ENCODE measurements at regions not wholly inside any gene's neighbourhood (a gene's known extent, or its start where the extent isn't known, plus 50 kb on each side); places are given as distances from the start of the nearest gene placed in this dataset.
A peak's percentile ranks its signal among the peaks of the same experiment; 100 is the strongest.

DNA sequence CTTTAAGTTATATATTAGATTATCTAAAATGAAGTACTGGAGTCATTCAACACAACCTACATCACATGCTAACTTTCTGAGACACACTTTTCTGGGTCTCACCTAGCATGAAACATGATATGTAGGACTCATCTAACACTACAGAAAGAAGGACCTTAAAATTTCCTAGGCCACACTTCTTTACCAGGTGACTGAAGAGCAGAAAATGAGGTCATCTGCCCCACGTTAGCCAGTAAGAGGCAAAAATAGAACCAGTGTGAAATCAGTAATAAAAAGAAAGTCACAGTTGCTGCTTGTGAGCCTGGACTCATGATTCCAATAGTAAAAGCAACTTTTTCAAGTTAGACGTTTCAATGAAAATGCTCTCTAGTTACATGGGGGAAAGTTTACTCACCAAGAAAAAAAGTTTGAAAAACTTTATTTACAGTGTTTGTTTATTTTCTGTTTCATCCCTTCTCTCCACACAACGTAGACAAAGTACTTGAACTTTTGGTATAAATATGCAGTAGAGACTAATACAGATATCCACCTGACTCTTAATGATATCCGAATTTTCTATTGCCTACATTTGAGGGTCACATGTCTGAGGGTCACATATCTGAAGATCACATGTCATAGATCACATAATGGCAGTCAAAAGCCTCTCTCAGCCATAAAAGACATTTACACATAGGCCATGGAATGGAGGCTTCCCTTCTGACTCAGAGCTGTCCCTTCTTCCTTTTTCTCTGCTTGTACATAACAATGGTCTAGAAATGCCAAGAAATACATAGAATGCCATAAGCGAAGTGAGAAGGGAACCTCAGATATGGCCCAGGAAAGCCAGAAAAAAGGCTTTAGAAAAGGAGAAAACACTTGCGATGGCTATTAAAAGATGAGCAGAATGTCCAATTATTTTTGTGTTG lies 362.9 kb downstream of the ZEB2 start:
- H3K9ac ChIP-seq (ENCODE audit: low read depth, low read length): peak overlapping the region; percentile 13; the same call in 1 of the 2 replicates
- no peak overlapping the region for H3K27ac ChIP-seq (ENCODE audit: low read depth, low read length)
- no peaks in the 10 kb centered on the region for H3K36me3 ChIP-seq (ENCODE audit: insufficient read depth, low read length)
- H3K4me3 ChIP-seq (ENCODE audit: low read length): no peak overlapping the region
- H3K4me1 ChIP-seq (ENCODE audit: insufficient read depth, low read length): peaks cover 22% of the 10 kb centered on the region
- no peaks in the 10 kb centered on the region for H3K9me3 ChIP-seq (ENCODE audit: insufficient read depth, low read depth, low read length)
- H3K27me3 ChIP-seq (ENCODE audit: insufficient read depth, low read length): no peaks in the 10 kb centered on the region
- 87% methylated on average over 5 of the region's 6 CpGs for WGBS

GRCh38 chr2:144154205-144154604 lies 365.7 kb downstream of the ZEB2 start:
- H3K36me3 ChIP-seq (ENCODE audit: insufficient read depth, low read length): no peaks in the 10 kb centered on the region

GRCh38 chr2:144152817-144153271 lies 367.1 kb downstream of the ZEB2 start:
- Histone ChIP-seq H3K4me3 (ENCODE audit: low read length) (no peak overlapping the region), H3K36me3 (ENCODE audit: insufficient read depth, low read length) (no peaks in the 10 kb centered on the region), H3K27ac (ENCODE audit: low read depth, low read length) (no peak overlapping the region), H3K9ac (ENCODE audit: low read depth, low read length) (no peak overlapping the region), H3K9me3 (ENCODE audit: insufficient read depth, low read depth, low read length) (no peaks in the 10 kb centered on the region), H3K27me3 (ENCODE audit: insufficient read depth, low read length) (no peaks in the 10 kb centered on the region), H3K4me1 (ENCODE audit: insufficient read depth, low read length) (peaks cover 19% of the 10 kb centered on the region)
- 68% methylated on average over 4 of the region's 5 CpGs for WGBS

More at GRCh38 chr2:144154205-144154604, 365.7 kb downstream of the ZEB2 start:
- Histone ChIP-seq H3K27me3 (ENCODE audit: insufficient read depth, low read length) (no peaks in the 10 kb centered on the region), H3K9ac (ENCODE audit: low read depth, low read length) (no peak overlapping the region), H3K4me3 (ENCODE audit: low read length) (no peak overlapping the region), H3K27ac (ENCODE audit: low read depth, low read length) (no peak overlapping the region), H3K9me3 (ENCODE audit: insufficient read depth, low read depth, low read length) (no peaks in the 10 kb centered on the region), H3K4me1 (ENCODE audit: insufficient read depth, low read length) (peaks cover 22% of the 10 kb centered on the region)
- WGBS: 98% methylated on average over 2 of the region's 2 CpGs

GRCh38 chr2:144151851-144152250 lies 368.1 kb downstream of the ZEB2 start:
- H3K9ac ChIP-seq (ENCODE audit: low read depth, low read length): no peak overlapping the region
- H3K4me1 ChIP-seq (ENCODE audit: insufficient read depth, low read length): peaks cover 9% of the 10 kb centered on the region
- H3K36me3 ChIP-seq (ENCODE audit: insufficient read depth, low read length): no peaks in the 10 kb centered on the region
- no peaks in the 10 kb centered on the region for H3K27me3 ChIP-seq (ENCODE audit: insufficient read depth, low read length)
- WGBS: 98% methylated on average over 2 of the region's 2 CpGs
- no peak overlapping the region for H3K27ac ChIP-seq (ENCODE audit: low read depth, low read length)
- no peaks in the 10 kb centered on the region for H3K9me3 ChIP-seq (ENCODE audit: insufficient read depth, low read depth, low read length)
- H3K4me3 ChIP-seq (ENCODE audit: low read length): no peak overlapping the region

DNA sequence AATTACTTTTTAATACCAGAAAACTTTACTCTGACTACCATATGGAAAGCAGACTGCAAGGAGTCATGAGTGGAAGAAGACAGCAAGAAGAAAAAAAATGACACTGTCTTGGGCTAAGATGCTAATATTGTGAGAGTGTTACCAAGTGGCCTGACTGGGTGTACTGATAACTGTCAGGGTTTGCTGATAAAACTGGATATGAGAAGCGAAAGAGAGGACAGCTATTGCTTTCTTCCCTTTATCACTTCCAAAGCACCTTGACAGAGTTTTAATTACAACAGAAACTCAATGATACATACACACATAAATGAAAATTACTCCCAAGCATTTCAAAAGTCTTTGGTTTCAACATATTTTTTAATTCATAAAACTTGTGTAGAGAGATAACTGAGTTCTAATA lies 368.5 kb downstream of the ZEB2 start:
- Histone ChIP-seq H3K36me3 (ENCODE audit: insufficient read depth, low read length) (no peaks in the 10 kb centered on the region), H3K4me1 (ENCODE audit: insufficient read depth, low read length) (0 out of 2 replicates have a peak, but pooled peaks cover 5% of the 10 kb centered on the region), H3K4me3 (ENCODE audit: low read length) (no peak overlapping the region), H3K27me3 (ENCODE audit: insufficient read depth, low read length) (no peaks in the 10 kb centered on the region), H3K9ac (ENCODE audit: low read depth, low read length) (no peak overlapping the region), H3K9me3 (ENCODE audit: insufficient read depth, low read depth, low read length) (no peaks in the 10 kb centered on the region), H3K27ac (ENCODE audit: low read depth, low read length) (no peak overlapping the region)
- WGBS: 100% methylated on average over 1 of the region's 1 CpG

DNA sequence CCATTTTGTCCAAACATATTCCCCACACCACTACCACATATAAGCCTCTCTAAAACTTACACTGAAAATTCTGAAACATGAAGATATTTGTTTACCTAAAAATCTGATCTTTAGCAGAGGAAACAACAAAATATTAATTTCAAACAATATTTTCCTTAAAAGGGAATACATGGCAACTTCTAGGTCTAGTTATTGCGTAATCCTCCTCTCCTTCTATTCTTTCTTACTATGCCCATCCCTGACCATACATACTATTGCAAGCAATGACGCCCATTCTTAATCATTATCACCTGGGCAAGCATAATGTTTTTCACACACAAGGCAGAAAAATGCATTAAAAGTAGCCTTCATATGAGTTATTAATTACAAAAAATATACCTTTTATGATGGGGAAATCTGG lies 372.6 kb downstream of the ZEB2 start:
- no peaks in the 10 kb centered on the region for H3K9me3 ChIP-seq (ENCODE audit: insufficient read depth, low read depth, low read length)
- 94% methylated on average over 2 of the region's 2 CpGs for WGBS
- no peak overlapping the region for H3K9ac ChIP-seq (ENCODE audit: low read depth, low read length)
- H3K36me3 ChIP-seq (ENCODE audit: insufficient read depth, low read length): no peaks in the 10 kb centered on the region
- H3K4me3 ChIP-seq (ENCODE audit: low read length): no peak overlapping the region
- H3K27me3 ChIP-seq (ENCODE audit: insufficient read depth, low read length): no peaks in the 10 kb centered on the region
- no peaks in the 10 kb centered on the region for H3K4me1 ChIP-seq (ENCODE audit: insufficient read depth, low read length)
- H3K27ac ChIP-seq (ENCODE audit: low read depth, low read length): no peak overlapping the region

GRCh38 chr2:144146876-144147275 lies 373.0 kb downstream of the ZEB2 start:
- Histone ChIP-seq H3K4me1 (ENCODE audit: insufficient read depth, low read length) (no peaks in the 10 kb centered on the region), H3K9ac (ENCODE audit: low read depth, low read length) (no peak overlapping the region), H3K9me3 (ENCODE audit: insufficient read depth, low read depth, low read length) (no peaks in the 10 kb centered on the region), H3K27ac (ENCODE audit: low read depth, low read length) (no peak overlapping the region), H3K36me3 (ENCODE audit: insufficient read depth, low read length) (no peaks in the 10 kb centered on the region), H3K4me3 (ENCODE audit: low read length) (no peak overlapping the region), H3K27me3 (ENCODE audit: insufficient read depth, low read length) (no peaks in the 10 kb centered on the region)
- WGBS: 100% methylated on average over 1 of the region's 2 CpGs

- Histone ChIP-seq H3K9ac (ENCODE audit: low read depth, low read length) (no peak overlapping the region), H3K4me3 (ENCODE audit: low read length) (no peak overlapping the region), H3K9me3 (ENCODE audit: insufficient read depth, low read depth, low read length) (no peaks in the 10 kb centered on the region), H3K36me3 (ENCODE audit: insufficient read depth, low read length) (no peaks in the 10 kb centered on the region), H3K27ac (ENCODE audit: low read depth, low read length) (no peak overlapping the region), H3K27me3 (ENCODE audit: insufficient read depth, low read length) (no peaks in the 10 kb centered on the region), H3K4me1 (ENCODE audit: insufficient read depth, low read length) (no peaks in the 10 kb centered on the region)
- 80% methylated on average over 1 of the region's 1 CpG for WGBS
Measured at GRCh38 chr2:144146076-144146475, 373.8 kb downstream of the ZEB2 start.

DNA sequence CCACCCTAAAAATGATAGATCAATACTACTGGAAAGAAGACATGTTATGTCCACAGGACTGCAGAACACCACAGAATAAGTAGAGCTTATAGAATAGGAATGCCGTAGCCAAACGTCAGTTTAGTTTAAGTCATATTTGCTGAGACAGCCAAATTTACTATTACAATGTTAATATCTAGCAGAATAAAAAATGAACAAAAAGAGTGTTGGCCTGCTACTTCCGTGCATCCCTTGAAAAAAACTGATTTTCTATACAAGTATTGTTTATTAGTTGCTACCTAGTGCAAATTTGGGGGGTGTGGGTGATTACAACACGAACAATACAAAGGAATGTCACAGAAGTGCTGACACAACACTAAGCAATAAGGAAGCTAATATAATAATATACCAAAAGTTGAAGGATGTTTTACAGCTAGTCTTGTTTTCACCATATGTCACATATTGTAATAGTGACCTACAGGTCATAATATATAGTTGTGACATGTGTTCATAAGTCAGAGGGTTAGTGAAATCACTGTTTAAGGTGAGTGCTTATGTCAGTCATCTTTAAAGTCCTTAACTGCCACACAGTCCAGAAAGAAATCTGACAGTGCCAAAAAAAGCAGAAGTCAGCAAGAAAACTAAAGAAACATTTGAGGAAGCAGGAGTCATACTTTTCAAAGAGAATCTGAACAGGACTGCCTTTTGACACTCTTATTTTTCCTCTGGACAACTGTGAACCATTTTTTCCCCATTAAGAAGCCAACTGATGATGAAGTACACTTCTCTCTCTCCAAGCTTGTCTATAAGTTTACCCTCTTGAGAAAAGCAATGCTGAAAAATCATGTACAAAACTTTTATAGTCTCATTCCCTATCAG lies 376.4 kb downstream of the ZEB2 start:
- no peaks in the 10 kb centered on the region for H3K4me1 ChIP-seq (ENCODE audit: insufficient read depth, low read length)
- no peaks in the 10 kb centered on the region for H3K9me3 ChIP-seq (ENCODE audit: insufficient read depth, low read depth, low read length)
- no peak overlapping the region for H3K27ac ChIP-seq (ENCODE audit: low read depth, low read length)
- H3K27me3 ChIP-seq (ENCODE audit: insufficient read depth, low read length): no peaks in the 10 kb centered on the region
- no peak overlapping the region for H3K9ac ChIP-seq (ENCODE audit: low read depth, low read length)
- 94% methylated on average over 3 of the region's 4 CpGs for WGBS
- no peaks in the 10 kb centered on the region for H3K36me3 ChIP-seq (ENCODE audit: insufficient read depth, low read length)
- no peak overlapping the region for H3K4me3 ChIP-seq (ENCODE audit: low read length)

DNA sequence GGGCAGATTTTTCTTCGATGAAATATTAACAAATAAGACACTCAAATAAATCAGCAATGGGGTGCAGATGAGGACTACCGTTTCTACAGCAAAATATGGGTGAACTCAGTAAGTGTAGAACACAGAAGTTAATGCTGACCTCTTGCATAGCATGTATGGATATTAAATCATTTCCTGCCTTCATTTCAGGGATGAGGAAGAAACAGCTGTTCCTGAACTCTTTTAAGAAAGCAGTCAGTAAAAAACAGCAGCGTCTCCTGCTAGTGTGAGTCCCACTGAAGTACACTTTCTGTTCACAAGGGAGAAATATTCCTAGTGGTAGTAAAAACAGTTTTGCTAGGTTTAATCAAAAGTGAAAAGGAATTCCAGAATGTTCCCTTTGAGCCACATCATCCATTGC lies 379.0 kb downstream of the ZEB2 start:
- no peaks in the 10 kb centered on the region for H3K27me3 ChIP-seq (ENCODE audit: insufficient read depth, low read length)
- WGBS: 89% methylated on average over 3 of the region's 3 CpGs
- no peaks in the 10 kb centered on the region for H3K4me1 ChIP-seq (ENCODE audit: insufficient read depth, low read length)
- no peaks in the 10 kb centered on the region for H3K36me3 ChIP-seq (ENCODE audit: insufficient read depth, low read length)
- no peak overlapping the region for H3K9ac ChIP-seq (ENCODE audit: low read depth, low read length)
- H3K4me3 ChIP-seq (ENCODE audit: low read length): no peak overlapping the region
- no peaks in the 10 kb centered on the region for H3K9me3 ChIP-seq (ENCODE audit: insufficient read depth, low read depth, low read length)
- H3K27ac ChIP-seq (ENCODE audit: low read depth, low read length): no peak overlapping the region

All from HUES64 (cell line).